GM04503 (cell line): ENCODE measurements at regions not wholly inside any gene's neighbourhood (a gene's known extent, or its start where the extent isn't known, plus 50 kb on each side); places are given as distances from the start of the nearest gene placed in this dataset.
"Not testable (repeated sequence)": the region's sequence is repeated elsewhere in the genome, so short reads cannot be mapped to it uniquely, and the experiment has no call there.

Experiments used
- DNase-seq: peaks from one replicate; pipeline ENCODE4 v3.0.0-alpha.2; 2012; ENCODE audit warnings: low read depth

- no peak for DNase-seq
Observed at GRCh38 chr5:72651109-72651508, 143.9 kb upstream of the ZNF366 start.

- DNase-seq = no peak
Observed at GRCh38 chr5:72649449-72649848, 142.2 kb upstream of the ZNF366 start.

DNA sequence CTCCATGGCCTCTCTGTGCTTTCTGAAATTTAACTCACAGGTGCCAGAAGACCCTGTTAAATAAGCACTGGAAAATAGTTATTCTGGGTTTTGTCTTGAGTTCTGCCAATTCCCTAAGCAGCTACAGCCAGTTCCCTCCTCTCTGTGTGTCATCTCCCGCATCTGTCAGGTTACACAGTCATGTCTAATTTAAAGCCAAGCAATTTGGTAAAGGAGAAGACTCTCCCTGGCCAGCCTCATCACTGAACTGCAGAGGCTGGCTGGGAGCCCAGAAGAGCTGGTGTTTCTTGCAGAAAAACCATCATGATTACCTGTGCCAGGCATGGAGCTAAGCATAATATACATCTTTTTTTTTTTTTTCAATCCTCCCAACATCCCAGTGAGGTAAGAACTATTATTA, 141.3 kb upstream of the ZNF366 start:
- no peak for DNase-seq

GRCh38 chr5:72647806-72648205, 140.6 kb upstream of the ZNF366 start:
- no peak for DNase-seq

- DNase-seq = no peak
Observed at GRCh38 chr5:72646246-72646866, 139.1 kb upstream of the ZNF366 start.

DNA sequence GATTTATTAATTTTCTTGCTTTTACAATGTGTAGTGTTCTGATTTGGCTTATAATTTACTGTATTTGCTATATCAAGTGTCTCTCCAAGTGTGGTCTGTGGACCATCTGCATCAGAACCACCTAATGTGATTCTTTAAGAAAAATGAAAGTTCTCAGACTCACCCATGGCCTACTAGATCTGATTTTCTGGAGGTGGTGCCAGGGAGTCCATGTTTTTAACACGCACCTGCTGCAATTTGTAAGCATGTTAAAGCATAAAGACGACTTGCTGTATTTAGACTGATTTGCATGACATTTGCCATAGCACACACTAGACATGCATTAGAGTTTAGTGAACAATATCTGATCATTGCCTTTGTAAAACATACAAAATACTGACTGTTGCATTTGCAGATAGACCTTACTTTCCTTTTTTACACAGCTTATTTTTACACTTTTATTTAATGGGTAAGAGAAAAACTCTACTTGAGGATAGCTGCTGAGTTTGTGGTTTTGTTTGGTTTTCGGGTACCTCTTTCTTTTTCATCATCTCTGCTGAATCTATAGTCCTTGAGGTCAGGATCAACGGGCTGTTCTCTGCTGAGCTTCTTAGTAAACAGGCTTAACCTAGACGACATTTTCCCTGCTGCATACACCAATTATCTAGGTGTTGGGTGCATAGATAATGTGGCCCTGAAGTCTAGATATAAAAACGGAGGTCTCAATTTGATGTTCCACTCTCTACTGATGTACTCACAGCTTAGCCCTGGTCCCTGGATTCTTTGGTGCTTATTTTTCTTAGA, 138.0 kb upstream of the ZNF366 start:
- no peak for DNase-seq

- no peak for DNase-seq
Observed at GRCh38 chr5:72644296-72644695, 137.1 kb upstream of the ZNF366 start.

DNA sequence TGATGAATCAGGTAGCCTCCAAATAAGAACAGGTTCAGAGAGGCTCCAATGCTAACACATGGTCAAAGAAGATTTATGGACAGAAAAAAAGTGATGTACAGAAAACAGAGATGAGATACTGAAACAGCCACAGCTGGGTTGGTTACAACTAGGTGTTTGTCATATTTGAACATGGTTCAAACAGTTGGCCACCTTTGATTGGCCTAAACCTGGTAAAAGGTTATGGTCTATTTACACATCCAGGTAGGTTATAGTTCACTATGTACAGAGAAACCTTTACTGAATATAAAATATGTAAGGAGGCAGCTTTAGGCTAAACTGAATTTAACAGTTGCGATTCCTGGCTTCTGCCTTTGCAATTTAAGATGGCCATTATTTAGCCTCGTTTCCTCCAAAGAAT, 134.0 kb upstream of the ZNF366 start:
- no peak for DNase-seq

- no peak for DNase-seq
Observed at GRCh38 chr5:72637058-72637457, 129.8 kb upstream of the ZNF366 start.

DNA sequence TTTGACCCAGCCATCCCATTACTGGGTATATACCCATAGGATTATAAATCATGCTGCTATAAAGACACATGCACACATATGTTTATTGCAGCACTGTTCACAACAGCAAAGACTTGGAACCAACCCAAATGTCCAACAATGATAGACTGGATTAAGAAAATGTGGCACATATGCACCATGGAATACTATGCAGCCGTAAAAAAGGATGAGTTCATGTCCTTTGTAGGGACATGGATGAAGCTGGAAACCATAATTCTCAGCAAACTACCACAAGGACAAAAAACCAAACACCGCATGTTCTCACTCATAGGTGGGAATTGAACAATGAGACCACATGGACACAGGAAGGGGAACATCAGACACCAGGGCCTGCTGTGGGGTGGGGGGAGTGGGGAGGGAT, 129.4 kb upstream of the ZNF366 start:
- DNase-seq = not testable (repeated sequence)

DNA sequence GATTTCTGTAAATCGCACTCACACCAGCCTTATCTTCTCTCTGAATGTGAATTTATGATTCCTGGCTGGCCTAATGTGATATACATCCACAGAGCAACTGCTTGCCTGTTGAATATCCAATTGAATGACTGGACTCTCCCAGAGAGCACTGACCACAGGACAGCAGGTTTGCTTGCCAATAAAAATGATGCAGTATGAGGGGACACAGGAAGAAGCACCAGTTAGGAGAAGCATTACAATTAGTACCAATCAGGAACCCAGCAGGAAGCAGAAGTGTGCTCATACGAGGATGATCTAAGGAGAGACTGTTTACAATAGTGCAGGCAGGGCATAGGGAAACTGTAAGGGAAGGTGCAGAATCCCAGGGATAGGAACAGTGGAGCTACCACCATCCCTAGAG, 127.2 kb upstream of the ZNF366 start:
- DNase-seq = no peak

DNA sequence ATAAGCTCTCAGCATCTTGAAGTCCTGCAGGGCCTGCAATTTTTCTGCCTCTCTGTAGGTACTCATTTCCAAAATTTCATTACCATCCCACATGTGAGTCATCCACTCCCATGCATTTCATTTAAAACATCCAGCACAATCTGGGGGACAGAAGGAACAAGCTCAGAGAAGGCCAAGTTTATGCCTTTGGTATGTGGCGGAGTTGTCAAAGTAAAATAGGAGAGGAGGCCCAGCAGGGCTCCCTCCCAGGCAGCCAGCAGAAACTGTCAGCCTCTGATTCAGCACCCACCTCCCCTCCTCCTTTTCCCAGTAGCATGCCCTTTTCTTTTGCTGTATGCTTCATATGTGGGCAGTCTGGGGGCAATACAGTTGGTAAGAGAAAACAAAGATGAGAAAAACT, 126.4 kb upstream of the ZNF366 start:
- DNase-seq = peak; percentile 73

DNA sequence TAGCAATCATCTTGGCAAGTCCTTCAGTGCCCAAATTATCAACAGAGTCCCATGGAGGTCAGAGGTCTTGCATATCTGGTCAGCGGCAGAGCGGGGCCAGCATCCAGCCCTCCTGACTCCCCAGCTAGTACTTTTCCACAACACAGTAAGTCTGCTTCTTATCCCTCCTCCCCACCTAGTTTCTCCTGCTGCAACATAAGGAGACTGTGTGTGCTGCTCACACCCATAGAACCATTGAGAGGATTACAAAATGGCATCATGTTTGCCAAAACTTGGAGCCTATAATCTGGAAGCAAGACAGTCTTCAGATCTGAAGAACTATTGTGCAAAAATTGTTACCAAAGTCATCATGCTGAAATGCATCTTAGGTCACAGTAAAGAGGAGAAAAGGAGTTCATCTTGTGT, 125.8 kb upstream of the ZNF366 start:
- DNase-seq = no peak

DNA sequence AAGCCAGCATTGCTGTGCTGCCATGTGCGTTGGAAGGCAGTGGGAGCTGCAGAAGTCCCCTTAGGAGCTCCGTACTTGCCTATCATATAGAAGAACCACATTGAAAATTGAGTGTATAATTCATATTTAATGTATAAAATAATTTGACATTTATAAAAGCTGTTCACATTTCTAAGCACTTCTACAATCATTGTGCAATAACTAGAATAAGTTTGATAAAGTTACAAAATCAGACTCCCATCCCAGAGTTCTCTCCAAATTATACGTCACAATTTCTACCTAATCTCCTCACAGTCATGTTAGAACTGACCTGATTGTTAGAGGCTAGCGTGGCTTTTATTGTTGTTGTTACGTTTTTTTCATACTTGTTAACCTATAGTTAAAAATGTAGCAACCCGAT, 123.5 kb upstream of the ZNF366 start:
- no peak for DNase-seq

DNA sequence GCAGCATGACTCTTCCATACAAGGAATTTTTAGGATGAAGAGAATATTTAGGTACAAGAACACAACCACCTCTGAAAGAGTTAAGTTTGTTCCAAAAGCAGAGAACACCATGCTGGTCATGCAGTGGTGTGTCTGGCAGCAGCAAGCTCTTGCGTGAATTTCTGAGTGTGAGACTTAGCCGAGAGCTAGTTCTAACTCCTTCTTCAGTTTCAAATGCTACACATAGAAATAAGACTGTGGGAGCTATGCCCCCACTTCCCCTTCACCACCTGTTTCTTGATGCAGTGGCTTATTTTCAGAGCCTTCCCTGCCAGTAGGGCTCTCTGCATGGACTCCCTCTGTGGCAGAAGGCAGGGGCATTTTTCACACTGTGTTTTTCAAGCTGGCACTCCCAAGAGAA, 122.9 kb upstream of the ZNF366 start:
- DNase-seq = no peak

- DNase-seq = no peak
Observed at GRCh38 chr5:72628771-72629371, 121.7 kb upstream of the ZNF366 start.

DNA sequence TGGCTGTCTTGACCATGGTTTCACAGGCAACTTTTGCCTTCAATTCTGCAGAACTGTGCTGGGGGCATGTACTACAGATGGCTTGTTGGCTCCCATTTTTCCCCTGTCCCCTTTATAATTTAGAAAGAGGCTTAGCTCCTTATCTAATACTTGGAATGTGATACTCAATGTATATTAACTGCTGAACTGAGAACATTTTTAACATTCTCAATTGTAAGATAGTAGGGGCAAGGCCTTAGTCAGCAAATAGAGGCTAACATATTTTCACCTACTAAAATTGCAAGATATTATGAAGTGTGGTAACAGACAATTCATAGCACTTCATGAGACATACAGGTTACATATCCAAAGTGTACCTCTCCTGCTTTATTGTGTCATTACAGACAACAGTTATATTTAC, 118.1 kb upstream of the ZNF366 start:
- DNase-seq = no peak

GRCh38 chr5:72624641-72625236, 117.5 kb upstream of the ZNF366 start:
- peak; percentile 77 for DNase-seq

DNA sequence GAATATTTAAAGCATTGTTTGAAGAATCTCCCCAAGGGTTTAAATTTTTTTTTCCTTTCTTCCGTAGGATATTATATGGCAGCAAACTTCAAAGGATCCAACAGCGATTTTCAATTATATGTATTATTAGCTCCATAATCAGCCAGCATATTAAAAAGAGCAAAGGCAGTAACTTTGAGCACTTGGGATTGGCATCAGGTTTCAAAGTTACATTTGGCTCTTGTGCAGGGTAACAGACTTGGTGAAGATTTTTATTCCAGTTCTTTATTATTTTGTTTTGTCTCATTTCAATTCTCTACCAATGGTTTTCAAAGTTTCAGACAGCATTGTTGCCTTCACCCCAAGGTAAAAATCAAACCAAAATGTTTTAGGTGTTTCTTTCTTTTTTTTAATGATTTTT, 116.7 kb upstream of the ZNF366 start:
- no peak for DNase-seq

DNA sequence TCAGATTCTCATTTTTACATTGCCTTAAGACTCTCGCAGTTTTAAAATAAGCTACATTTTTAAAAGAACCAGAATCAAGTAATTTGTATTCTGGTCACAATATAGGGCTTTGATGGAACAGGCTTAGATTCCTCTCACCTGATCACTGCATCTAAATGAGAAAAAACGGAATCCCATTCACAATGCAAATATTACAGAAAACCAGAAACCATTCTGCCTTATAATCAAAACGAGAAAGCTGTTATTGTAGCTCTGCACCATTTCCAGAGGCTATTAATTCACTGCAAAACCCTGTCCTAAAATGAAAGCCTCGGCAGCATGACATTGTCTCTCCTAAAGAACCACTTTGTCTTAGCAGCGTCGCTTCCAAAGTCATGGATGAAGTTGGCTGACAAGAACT, 116.1 kb upstream of the ZNF366 start:
- no peak for DNase-seq

- DNase-seq = no peak
Observed at GRCh38 chr5:72622170-72622760, 115.1 kb upstream of the ZNF366 start.

GRCh38 chr5:72621576-72621975, 114.4 kb upstream of the ZNF366 start:
- no peak for DNase-seq

DNA sequence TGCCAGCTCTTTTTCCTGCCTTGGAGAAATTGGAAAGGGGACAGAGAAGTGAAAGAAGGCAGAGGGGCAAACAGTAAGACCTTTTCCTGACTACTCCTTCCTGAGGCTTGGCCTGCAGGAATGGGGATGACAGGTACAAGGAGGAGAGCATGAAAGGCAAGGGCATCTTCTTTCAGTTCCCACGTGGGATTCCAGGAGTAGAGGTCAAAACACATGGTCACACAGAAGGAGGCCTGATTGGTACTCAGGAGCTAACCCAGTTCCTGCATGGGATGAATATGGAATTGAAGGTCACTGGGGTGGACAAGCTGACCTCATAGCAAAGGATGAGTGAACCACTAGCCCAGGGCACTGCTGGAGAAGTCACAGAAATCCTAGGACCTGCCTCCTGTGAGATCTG, 112.5 kb upstream of the ZNF366 start:
- no peak for DNase-seq
